ENCODE measurements at regions not wholly inside any gene's neighbourhood (a gene's known extent, or its start where the extent isn't known, plus 50 kb on each side); places are given as distances from the start of the nearest gene placed in this dataset.

DNA sequence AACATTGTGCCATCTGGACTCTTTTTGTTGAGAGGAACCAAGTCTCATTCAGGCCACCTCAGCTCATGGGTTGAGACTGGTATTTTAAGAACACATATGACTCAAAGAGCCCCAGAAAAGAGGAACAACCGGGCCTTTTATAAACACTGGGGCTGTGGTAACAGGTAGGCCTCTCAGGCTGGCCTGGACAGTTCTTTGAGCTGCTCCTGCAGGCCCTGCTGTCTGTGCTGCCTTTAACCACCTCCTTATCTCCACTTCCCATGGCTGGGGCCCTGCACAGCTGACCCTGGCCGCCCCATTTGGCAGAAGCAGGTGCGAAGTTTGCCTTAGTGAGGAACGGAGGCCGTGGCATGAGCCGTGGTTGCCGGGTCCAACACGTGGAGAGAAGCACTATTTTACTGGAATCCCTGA lies 163.3 kb downstream of the RHOU start:
- peaks cover 24% of the 10 kb centered on the region for H3K4me1 Mint-ChIP-seq
- Histone ChIP-seq H3K4me1 (ENCODE audit: insufficient read depth) (peaks cover 5% of the 10 kb centered on the region; the same call in 1 of the 2 replicates), H3F3A (replicated peaks; ENCODE audit: low read depth) (no peaks in the 10 kb centered on the region), H3K27me3 (ENCODE audit: insufficient read depth) (no peaks in the 10 kb centered on the region), H3K9me2 (ENCODE audit: insufficient read depth) (no peaks in the 10 kb centered on the region), H3K27ac (ENCODE audit: low read depth) (no peak overlapping the region), H3K36me3 (ENCODE audit: insufficient read depth) (no peaks in the 10 kb centered on the region), H3K79me2 (replicated peaks; ENCODE audit: insufficient read depth) (no peaks in the 10 kb centered on the region), H4K20me1 (replicated peaks; ENCODE audit: insufficient read depth) (no peaks in the 10 kb centered on the region), H3K4me3 (no peak overlapping the region), H2AFZ (no peak overlapping the region; the same call in 1 of the 2 replicates), H3K4me2 (no peak overlapping the region)
- no peak overlapping the region for H3K4me3 Mint-ChIP-seq
- H3K9me3 Mint-ChIP-seq, result no peaks in the 10 kb centered on the region; the same call in 2 of the 3 replicates
- H3K27me3 Mint-ChIP-seq (ENCODE audit: insufficient read depth, low read depth, poor library complexity), result peaks cover 11% of the 10 kb centered on the region
- DNase-seq (ENCODE audit: low spot score) (no peak), ATAC-seq (no peak)
- H3K36me3 Mint-ChIP-seq (ENCODE audit: low read depth), result no peaks in the 10 kb centered on the region
- no peak overlapping the region for H3K27ac Mint-ChIP-seq
- TF ChIP-seq EZH2 (IDR thresholded peaks at IDR 0.05; ENCODE audit: low read depth, unreplicated experiment), result no peak
- TF ChIP-seq CREB1 (CRISPR knock-in tag; IDR thresholded peaks at IDR 0.05; ENCODE audit: low read depth), result no peak
- no peak for TF ChIP-seq ZNF331 (CRISPR knock-in tag; IDR thresholded peaks at IDR 0.05; ENCODE audit: low read depth)
- TF ChIP-seq, protein P1, sequence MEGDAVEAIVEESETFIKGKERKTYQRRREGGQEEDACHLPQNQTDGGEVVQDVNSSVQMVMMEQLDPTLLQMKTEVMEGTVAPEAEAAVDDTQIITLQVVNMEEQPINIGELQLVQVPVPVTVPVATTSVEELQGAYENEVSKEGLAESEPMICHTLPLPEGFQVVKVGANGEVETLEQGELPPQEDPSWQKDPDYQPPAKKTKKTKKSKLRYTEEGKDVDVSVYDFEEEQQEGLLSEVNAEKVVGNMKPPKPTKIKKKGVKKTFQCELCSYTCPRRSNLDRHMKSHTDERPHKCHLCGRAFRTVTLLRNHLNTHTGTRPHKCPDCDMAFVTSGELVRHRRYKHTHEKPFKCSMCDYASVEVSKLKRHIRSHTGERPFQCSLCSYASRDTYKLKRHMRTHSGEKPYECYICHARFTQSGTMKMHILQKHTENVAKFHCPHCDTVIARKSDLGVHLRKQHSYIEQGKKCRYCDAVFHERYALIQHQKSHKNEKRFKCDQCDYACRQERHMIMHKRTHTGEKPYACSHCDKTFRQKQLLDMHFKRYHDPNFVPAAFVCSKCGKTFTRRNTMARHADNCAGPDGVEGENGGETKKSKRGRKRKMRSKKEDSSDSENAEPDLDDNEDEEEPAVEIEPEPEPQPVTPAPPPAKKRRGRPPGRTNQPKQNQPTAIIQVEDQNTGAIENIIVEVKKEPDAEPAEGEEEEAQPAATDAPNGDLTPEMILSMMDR (conservative IDR thresholded peaks at IDR 0.05; ENCODE audit: low read depth in 2 of 2), result no peak
- TF ChIP-seq, protein P2, sequence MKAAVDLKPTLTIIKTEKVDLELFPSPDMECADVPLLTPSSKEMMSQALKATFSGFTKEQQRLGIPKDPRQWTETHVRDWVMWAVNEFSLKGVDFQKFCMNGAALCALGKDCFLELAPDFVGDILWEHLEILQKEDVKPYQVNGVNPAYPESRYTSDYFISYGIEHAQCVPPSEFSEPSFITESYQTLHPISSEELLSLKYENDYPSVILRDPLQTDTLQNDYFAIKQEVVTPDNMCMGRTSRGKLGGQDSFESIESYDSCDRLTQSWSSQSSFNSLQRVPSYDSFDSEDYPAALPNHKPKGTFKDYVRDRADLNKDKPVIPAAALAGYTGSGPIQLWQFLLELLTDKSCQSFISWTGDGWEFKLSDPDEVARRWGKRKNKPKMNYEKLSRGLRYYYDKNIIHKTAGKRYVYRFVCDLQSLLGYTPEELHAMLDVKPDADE (IDR thresholded peaks at IDR 0.05), result no peak
- TF ChIP-seq, protein P3, sequence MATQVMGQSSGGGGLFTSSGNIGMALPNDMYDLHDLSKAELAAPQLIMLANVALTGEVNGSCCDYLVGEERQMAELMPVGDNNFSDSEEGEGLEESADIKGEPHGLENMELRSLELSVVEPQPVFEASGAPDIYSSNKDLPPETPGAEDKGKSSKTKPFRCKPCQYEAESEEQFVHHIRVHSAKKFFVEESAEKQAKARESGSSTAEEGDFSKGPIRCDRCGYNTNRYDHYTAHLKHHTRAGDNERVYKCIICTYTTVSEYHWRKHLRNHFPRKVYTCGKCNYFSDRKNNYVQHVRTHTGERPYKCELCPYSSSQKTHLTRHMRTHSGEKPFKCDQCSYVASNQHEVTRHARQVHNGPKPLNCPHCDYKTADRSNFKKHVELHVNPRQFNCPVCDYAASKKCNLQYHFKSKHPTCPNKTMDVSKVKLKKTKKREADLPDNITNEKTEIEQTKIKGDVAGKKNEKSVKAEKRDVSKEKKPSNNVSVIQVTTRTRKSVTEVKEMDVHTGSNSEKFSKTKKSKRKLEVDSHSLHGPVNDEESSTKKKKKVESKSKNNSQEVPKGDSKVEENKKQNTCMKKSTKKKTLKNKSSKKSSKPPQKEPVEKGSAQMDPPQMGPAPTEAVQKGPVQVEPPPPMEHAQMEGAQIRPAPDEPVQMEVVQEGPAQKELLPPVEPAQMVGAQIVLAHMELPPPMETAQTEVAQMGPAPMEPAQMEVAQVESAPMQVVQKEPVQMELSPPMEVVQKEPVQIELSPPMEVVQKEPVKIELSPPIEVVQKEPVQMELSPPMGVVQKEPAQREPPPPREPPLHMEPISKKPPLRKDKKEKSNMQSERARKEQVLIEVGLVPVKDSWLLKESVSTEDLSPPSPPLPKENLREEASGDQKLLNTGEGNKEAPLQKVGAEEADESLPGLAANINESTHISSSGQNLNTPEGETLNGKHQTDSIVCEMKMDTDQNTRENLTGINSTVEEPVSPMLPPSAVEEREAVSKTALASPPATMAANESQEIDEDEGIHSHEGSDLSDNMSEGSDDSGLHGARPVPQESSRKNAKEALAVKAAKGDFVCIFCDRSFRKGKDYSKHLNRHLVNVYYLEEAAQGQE (IDR thresholded peaks at IDR 0.05; ENCODE audit: unreplicated experiment), result no peak
- TF ChIP-seq NANOG (IDR thresholded peaks at IDR 0.05; ENCODE audit: borderline replicate concordance), result no peak
- TF ChIP-seq STAT1 (IDR thresholded peaks at IDR 0.05; ENCODE audit: unreplicated experiment), result no peak
- TF ChIP-seq, protein P4, sequence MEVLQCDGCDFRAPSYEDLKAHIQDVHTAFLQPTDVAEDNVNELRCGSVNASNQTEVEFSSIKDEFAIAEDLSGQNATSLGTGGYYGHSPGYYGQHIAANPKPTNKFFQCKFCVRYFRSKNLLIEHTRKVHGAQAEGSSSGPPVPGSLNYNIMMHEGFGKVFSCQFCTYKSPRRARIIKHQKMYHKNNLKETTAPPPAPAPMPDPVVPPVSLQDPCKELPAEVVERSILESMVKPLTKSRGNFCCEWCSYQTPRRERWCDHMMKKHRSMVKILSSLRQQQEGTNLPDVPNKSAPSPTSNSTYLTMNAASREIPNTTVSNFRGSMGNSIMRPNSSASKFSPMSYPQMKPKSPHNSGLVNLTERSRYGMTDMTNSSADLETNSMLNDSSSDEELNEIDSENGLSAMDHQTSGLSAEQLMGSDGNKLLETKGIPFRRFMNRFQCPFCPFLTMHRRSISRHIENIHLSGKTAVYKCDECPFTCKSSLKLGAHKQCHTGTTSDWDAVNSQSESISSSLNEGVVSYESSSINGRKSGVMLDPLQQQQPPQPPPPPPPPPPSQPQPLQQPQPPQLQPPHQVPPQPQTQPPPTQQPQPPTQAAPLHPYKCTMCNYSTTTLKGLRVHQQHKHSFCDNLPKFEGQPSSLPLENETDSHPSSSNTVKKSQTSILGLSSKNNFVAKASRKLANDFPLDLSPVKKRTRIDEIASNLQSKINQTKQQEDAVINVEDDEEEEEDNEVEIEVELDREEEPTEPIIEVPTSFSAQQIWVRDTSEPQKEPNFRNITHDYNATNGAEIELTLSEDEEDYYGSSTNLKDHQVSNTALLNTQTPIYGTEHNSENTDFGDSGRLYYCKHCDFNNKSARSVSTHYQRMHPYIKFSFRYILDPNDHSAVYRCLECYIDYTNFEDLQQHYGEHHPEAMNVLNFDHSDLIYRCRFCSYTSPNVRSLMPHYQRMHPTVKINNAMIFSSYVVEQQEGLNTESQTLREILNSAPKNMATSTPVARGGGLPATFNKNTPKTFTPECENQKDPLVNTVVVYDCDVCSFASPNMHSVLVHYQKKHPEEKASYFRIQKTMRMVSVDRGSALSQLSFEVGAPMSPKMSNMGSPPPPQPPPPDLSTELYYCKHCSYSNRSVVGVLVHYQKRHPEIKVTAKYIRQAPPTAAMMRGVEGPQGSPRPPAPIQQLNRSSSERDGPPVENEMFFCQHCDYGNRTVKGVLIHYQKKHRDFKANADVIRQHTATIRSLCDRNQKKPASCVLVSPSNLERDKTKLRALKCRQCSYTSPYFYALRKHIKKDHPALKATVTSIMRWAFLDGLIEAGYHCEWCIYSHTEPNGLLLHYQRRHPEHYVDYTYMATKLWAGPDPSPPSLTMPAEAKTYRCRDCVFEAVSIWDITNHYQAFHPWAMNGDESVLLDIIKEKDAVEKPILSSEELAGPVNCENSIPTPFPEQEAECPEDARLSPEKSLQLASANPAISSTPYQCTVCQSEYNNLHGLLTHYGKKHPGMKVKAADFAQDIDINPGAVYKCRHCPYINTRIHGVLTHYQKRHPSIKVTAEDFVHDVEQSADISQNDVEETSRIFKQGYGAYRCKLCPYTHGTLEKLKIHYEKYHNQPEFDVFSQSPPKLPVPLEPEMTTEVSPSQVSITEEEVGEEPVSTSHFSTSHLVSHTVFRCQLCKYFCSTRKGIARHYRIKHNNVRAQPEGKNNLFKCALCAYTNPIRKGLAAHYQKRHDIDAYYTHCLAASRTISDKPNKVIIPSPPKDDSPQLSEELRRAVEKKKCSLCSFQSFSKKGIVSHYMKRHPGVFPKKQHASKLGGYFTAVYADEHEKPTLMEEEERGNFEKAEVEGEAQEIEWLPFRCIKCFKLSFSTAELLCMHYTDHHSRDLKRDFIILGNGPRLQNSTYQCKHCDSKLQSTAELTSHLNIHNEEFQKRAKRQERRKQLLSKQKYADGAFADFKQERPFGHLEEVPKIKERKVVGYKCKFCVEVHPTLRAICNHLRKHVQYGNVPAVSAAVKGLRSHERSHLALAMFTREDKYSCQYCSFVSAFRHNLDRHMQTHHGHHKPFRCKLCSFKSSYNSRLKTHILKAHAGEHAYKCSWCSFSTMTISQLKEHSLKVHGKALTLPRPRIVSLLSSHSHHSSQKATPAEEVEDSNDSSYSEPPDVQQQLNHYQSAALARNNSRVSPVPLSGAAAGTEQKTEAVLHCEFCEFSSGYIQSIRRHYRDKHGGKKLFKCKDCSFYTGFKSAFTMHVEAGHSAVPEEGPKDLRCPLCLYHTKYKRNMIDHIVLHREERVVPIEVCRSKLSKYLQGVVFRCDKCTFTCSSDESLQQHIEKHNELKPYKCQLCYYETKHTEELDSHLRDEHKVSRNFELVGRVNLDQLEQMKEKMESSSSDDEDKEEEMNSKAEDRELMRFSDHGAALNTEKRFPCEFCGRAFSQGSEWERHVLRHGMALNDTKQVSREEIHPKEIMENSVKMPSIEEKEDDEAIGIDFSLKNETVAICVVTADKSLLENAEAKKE (CRISPR knock-in tag; IDR thresholded peaks at IDR 0.05), result no peak
- TF ChIP-seq POLR2AphosphoS5 (IDR thresholded peaks at IDR 0.05; ENCODE audit: low read depth), result no peak
- TF ChIP-seq ZNF114 (CRISPR knock-in tag; IDR thresholded peaks at IDR 0.05), result no peak
- no peak for TF ChIP-seq JUNB (IDR thresholded peaks at IDR 0.05; ENCODE audit: unreplicated experiment)
- no peak for TF ChIP-seq EZH2phosphoT487 (IDR thresholded peaks at IDR 0.05; ENCODE audit: unreplicated experiment)

Data from GM23338 (cell line).